ENCODE measurements at regions not wholly inside any gene's neighbourhood (a gene's known extent, or its start where the extent isn't known, plus 50 kb on each side); places are given as distances from the start of the nearest gene placed in this dataset.

DNA sequence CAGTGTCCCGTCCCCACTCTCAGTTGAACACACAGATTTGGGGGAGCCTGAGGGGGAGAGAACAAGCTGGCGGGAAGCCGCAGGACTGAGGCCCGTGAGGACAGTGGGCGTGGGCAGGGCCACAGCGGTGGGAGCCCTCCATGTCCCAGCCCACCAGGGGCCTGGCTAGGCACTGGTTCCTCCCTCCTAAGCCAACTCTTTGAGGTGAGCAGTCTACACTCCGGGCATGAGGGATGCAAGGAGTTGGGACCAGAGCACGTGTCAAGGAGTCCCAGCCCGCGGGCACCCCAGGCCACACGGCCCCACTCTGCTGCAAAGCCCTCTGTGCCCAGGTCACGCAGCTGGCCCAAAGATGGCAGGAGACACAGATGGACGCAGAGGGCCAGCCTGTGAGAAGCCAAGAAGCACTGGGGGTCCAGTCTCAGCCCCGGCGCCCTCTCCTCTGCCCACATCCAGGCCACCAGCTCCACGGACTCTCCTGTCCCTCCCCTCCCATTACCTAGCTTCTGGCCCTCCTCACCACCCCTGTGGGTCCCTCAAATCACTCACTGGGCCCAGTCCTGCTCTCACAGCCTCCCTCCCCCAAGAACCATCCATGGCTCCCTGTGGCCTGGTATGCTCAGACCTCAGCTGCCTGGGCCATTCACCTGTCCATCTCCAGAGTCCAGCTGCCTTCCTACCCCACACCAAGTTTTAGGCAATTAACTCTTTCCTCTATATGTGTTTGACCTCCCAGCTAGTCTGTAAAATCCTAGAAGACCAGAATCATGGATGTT lies 206.5 kb downstream of the RBFOX3 start:
- H3K4me1 ChIP-seq = peaks cover 0 to 16% (median 0%) of the 10 kb centered on the region in 3 donors
- no peak overlapping the region for H3K27ac ChIP-seq
- H3K36me3 ChIP-seq = no peaks in the 10 kb centered on the region
- 79 to 89% methylated on average over 4 to 5 of the region's 16 CpGs for WGBS, 2 donors (ENCODE audit: low coverage in 1 of 2)
- no peak for TF ChIP-seq POLR2AphosphoS5 (IDR thresholded peaks at IDR 0.05)
- no peak for TF ChIP-seq EP300 (IDR thresholded peaks at IDR 0.05)
- TF ChIP-seq, protein P1, sequence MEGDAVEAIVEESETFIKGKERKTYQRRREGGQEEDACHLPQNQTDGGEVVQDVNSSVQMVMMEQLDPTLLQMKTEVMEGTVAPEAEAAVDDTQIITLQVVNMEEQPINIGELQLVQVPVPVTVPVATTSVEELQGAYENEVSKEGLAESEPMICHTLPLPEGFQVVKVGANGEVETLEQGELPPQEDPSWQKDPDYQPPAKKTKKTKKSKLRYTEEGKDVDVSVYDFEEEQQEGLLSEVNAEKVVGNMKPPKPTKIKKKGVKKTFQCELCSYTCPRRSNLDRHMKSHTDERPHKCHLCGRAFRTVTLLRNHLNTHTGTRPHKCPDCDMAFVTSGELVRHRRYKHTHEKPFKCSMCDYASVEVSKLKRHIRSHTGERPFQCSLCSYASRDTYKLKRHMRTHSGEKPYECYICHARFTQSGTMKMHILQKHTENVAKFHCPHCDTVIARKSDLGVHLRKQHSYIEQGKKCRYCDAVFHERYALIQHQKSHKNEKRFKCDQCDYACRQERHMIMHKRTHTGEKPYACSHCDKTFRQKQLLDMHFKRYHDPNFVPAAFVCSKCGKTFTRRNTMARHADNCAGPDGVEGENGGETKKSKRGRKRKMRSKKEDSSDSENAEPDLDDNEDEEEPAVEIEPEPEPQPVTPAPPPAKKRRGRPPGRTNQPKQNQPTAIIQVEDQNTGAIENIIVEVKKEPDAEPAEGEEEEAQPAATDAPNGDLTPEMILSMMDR (IDR thresholded peaks at IDR 0.05) = no peak
- TF ChIP-seq POLR2A (IDR thresholded peaks at IDR 0.05) = no peak
- H3K4me3 ChIP-seq = no peak overlapping the region
- no peak for ATAC-seq
- peaks cover 89% of the 10 kb centered on the region for H3K27me3 ChIP-seq
- no peaks in the 10 kb centered on the region for H3K9me3 ChIP-seq

DNA sequence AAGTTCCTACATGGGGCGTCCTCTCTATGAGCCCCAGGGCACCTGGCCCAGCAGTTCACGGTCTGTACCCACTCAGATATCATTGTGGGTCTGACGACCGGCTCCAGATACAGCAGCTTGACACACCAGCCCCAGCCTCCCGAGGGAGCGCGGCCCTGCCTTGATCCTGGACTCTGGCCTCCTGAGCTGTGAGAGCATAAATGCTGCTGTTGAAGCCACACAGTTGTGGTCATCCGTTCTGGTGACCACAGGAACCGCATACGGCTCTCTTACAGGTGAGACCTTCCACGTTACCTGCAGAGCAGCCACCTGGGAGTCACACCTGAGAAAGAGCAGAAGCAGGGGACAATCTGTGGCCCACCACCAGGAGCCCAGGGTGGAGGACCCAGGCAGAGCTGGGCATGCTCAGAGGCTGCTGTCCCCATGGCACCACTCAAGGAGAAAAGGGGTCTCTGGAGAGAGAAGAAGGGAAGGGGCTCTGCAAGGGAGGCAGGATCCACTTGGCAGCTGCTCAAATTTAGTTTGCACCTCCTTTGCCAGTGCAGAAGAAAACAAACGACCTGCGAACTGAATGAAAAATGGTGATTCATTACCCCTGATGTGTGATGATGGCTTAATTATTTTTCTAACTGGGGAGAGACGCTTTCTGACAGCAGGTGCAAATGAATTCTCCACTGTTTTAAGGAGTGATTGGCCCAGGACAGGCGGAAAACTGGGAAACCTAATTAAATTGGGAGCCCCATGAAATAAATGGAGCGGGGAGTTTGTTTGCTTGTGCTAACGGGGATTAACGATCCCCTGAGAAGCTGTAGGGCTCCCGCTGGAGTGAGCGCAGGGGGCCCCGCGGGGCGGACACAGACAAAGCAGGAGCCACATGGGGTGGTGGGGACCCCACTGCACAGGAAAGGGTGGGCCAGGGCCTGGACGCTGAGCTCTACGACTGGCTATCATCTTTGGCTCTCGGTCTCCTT lies 208.9 kb downstream of the RBFOX3 start:
- H3K27me3 ChIP-seq = peaks cover 92% of the 10 kb centered on the region
- TF ChIP-seq POLR2A (IDR thresholded peaks at IDR 0.05) (no peak), EP300 (IDR thresholded peaks at IDR 0.05) (no peak), POLR2AphosphoS5 (IDR thresholded peaks at IDR 0.05) (no peak)
- TF ChIP-seq, protein P1 (IDR thresholded peaks at IDR 0.05) = no peak
- no peak overlapping the region for H3K4me3 ChIP-seq
- H3K9me3 ChIP-seq = no peaks in the 10 kb centered on the region
- no peaks in the 10 kb centered on the region for H3K36me3 ChIP-seq
- no peak overlapping the region for H3K27ac ChIP-seq
- peaks cover 0 to 16% (median 0%) of the 10 kb centered on the region in 3 donors for H3K4me1 ChIP-seq
- 45 to 47% methylated on average over 6 to 9 of the region's 26 CpGs for WGBS, 2 donors (ENCODE audit: low coverage in 1 of 2)
- ATAC-seq = no peak

DNA sequence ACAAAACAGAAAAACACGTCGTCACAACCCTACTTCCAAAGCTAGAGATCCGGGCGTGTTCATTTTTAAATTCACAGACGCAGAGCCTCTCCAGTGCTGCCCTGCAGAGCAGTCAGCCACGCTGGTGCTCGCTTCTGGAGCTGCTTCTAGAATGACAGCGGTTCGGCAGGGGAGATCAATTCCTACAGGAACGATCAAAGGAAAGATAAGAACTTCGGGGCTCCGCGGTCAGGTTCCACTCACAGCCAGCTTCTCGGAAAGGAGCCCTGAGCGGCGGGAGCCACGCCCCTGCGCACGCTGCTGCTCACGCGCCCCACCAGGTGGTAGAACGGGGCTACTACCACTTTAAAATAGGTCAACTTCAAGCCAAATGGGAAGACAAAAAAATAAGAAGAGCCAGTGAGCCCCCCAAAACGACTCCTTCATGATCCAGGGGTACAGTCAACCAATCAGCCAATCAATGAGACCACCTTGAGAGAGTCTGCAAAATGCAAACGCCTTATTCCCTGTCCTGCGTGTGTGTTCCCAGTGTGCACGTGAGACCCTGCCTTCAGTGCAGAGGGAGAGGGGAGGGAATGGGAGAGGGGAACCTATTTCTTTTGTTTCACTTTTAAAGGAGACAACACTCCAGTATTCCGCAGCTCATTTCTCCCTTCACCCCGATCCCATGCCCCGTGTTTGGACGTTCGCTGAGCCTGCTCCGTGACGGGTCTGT lies 209.7 kb downstream of the RBFOX3 start:
- WGBS, 2 donors (ENCODE audit: low coverage in 1 of 2) = 3 to 8% methylated on average over 6 to 22 of the region's 33 CpGs
- TF ChIP-seq POLR2AphosphoS5 (IDR thresholded peaks at IDR 0.05) = no peak
- TF ChIP-seq POLR2A (IDR thresholded peaks at IDR 0.05) = no peak
- TF ChIP-seq, protein P1 (IDR thresholded peaks at IDR 0.05) = peak in 3 of 4 experiments; percentile 58 to 90 (median 76)
- H3K27ac ChIP-seq = no peak overlapping the region
- no peaks in the 10 kb centered on the region for H3K36me3 ChIP-seq
- H3K4me1 ChIP-seq = peaks cover 0 to 16% (median 0%) of the 10 kb centered on the region in 3 donors
- peaks cover 92% of the 10 kb centered on the region for H3K27me3 ChIP-seq
- H3K9me3 ChIP-seq = no peaks in the 10 kb centered on the region
- peak overlapping the region; percentile 7 to 43 for H3K4me3 ChIP-seq
- peak; percentile 78 for ATAC-seq

DNA sequence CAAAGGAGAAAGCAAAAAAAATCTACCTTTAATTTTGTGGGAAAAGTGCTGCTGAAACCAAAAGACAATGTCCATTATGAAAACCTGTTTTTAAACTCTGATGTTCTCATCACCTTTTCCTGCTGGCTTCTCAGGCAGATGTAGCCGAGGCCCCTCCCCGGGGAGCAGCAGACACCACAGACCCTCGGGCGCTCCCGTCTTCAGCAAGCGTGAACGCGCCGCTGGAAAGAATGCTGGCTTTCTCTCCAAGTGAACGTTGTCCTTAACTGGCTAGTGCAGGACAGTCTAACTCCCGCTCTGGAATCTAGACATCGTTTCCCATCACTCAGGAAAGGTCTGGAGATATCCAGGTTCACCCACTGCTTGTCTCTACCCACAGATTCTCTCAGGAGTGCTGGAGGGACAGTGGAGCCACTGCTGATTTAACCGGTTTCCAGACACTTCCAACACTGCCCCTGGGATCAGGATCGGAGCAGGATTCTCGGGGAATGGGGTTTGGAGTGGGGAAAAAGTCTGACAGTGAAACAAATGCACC lies 211.2 kb downstream of the RBFOX3 start:
- Histone ChIP-seq H3K36me3 (no peaks in the 10 kb centered on the region), H3K9me3 (no peaks in the 10 kb centered on the region), H3K4me3 (no peak overlapping the region), H3K27ac (no peak overlapping the region), H3K27me3 (peaks cover 93% of the 10 kb centered on the region), H3K4me1 (peaks cover 0 to 16% (median 0%) of the 10 kb centered on the region in 3 donors)
- no peak for TF ChIP-seq EP300 (IDR thresholded peaks at IDR 0.05)
- TF ChIP-seq, protein P1 (IDR thresholded peaks at IDR 0.05) = no peak
- no peak for TF ChIP-seq POLR2A (IDR thresholded peaks at IDR 0.05)
- no peak for TF ChIP-seq POLR2AphosphoS5 (IDR thresholded peaks at IDR 0.05)
- no peak for ATAC-seq
- WGBS, 2 donors (ENCODE audit: low coverage in 1 of 2) = 100% methylated on average over 4 of the region's 15 CpGs; no CpG with 5 or more reads in 1 of the 2 donors
